ENCODE measurements at regions not wholly inside any gene's neighbourhood (a gene's known extent, or its start where the extent isn't known, plus 50 kb on each side); places are given as distances from the start of the nearest gene placed in this dataset.

DNA sequence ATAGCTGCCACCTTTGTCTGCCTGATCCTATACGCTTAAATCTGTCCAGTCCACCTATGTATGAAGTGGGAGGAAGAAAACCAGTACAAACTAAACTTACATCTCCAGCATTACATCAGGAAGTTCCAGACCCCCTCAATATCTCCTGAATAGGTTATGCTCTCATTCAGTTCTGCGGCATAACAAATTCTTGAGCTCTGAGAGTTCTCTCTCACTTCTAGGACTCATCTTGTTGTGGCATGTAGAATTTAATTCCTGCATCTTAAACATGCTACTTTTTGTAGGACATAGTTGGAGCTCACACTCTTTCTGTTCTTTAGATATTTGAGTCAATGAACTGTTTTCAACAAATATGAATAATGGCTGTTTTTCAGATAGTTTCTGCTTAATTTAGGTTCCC lies 662.5 kb downstream of the CDH11 start:
- TF ChIP-seq, protein P1, sequence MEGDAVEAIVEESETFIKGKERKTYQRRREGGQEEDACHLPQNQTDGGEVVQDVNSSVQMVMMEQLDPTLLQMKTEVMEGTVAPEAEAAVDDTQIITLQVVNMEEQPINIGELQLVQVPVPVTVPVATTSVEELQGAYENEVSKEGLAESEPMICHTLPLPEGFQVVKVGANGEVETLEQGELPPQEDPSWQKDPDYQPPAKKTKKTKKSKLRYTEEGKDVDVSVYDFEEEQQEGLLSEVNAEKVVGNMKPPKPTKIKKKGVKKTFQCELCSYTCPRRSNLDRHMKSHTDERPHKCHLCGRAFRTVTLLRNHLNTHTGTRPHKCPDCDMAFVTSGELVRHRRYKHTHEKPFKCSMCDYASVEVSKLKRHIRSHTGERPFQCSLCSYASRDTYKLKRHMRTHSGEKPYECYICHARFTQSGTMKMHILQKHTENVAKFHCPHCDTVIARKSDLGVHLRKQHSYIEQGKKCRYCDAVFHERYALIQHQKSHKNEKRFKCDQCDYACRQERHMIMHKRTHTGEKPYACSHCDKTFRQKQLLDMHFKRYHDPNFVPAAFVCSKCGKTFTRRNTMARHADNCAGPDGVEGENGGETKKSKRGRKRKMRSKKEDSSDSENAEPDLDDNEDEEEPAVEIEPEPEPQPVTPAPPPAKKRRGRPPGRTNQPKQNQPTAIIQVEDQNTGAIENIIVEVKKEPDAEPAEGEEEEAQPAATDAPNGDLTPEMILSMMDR (IDR thresholded peaks at IDR 0.05) = no peak
- Mint-ChIP-seq H3K27ac (no peak overlapping the region), H3K9me3 (no peaks in the 10 kb centered on the region), H3K4me3 (no peak overlapping the region), H3K4me1 (ENCODE audit: low read depth) (peaks cover 14% of the 10 kb centered on the region), H3K36me3 (ENCODE audit: low read depth) (no peaks in the 10 kb centered on the region), H3K27me3 (ENCODE audit: insufficient read depth) (no peaks in the 10 kb centered on the region)
- DNase-seq = no peak

DNA sequence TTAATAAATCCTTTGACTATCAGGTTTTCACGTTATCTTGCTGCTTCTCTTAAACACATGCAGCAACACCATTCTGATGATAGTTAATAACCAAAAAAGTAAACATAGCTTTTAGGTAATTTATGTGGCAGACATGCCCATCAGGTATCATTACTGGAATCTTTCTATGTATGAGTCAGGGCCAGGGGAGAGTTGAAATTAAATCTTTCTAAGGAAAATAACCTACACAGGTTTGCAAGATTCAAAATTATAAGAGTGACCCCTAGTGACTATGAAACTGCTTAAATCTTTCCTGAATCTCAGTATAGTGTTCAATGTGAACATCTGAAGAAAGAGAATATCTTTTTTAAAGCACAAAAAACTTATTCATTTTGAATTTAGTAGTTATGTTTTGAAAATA lies 666.6 kb downstream of the CDH11 start:
- H3K9me3 Mint-ChIP-seq = no peaks in the 10 kb centered on the region
- peak; percentile 55 for DNase-seq
- no peaks in the 10 kb centered on the region for H3K27me3 Mint-ChIP-seq (ENCODE audit: insufficient read depth)
- peaks cover 48% of the 10 kb centered on the region for H3K4me1 Mint-ChIP-seq (ENCODE audit: low read depth)
- no peak overlapping the region for H3K4me3 Mint-ChIP-seq
- TF ChIP-seq, protein P1 (IDR thresholded peaks at IDR 0.05) = peak; percentile 74
- H3K36me3 Mint-ChIP-seq (ENCODE audit: low read depth) = no peaks in the 10 kb centered on the region
- no peak overlapping the region for H3K27ac Mint-ChIP-seq

DNA sequence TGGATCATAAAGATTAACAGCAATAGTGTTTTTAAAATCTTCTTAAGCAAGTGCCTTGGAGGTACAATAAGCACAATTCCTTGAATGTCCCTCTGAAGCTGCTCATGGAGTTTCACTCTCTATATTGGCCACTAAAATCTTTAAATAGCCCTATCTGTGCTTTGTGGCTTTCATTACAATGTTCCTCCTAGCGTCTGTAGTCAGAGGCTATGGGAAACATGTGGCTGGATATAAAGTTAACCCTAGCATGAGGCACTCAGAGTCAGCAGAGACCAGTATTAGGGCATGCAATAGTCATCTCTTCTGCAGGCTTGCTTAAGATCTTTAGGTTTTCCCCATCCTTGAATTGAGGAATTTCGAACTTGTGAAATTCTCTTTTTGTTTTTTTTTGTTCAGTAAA lies 668.2 kb downstream of the CDH11 start:
- Mint-ChIP-seq H3K4me3 (no peak overlapping the region), H3K27ac (no peak overlapping the region), H3K27me3 (ENCODE audit: insufficient read depth) (no peaks in the 10 kb centered on the region), H3K4me1 (ENCODE audit: low read depth) (peaks cover 58% of the 10 kb centered on the region), H3K9me3 (no peaks in the 10 kb centered on the region), H3K36me3 (ENCODE audit: low read depth) (no peaks in the 10 kb centered on the region; the same call in 1 of the 2 replicates)
- TF ChIP-seq, protein P1 (IDR thresholded peaks at IDR 0.05) = no peak
- DNase-seq = no peak

DNA sequence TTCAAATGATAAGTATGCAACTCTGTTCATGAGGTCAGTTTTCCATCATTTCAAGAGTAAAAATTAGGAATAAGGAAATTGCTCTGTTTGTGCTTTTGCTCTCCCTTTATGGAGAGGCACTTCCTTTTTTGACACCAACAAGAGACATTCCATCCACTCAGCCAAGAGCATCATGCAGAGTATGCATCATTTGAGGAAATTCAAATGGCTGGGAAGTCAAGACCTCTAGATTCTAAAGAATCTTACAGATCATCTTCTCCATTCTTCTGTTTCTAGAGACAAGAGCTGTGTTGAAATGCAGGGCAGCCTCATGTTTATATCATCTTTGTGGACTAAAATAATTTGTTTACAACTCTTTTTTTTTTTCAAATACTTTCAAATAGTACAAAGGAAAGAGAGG lies 669.4 kb downstream of the CDH11 start:
- Mint-ChIP-seq H3K4me3 (no peak overlapping the region), H3K27ac (no peak overlapping the region), H3K36me3 (ENCODE audit: low read depth) (no peaks in the 10 kb centered on the region; the same call in 1 of the 2 replicates), H3K9me3 (no peaks in the 10 kb centered on the region), H3K4me1 (ENCODE audit: low read depth) (peaks cover 59% of the 10 kb centered on the region), H3K27me3 (ENCODE audit: insufficient read depth) (no peaks in the 10 kb centered on the region)
- TF ChIP-seq, protein P1 (IDR thresholded peaks at IDR 0.05) = no peak
- no peak for DNase-seq

DNA sequence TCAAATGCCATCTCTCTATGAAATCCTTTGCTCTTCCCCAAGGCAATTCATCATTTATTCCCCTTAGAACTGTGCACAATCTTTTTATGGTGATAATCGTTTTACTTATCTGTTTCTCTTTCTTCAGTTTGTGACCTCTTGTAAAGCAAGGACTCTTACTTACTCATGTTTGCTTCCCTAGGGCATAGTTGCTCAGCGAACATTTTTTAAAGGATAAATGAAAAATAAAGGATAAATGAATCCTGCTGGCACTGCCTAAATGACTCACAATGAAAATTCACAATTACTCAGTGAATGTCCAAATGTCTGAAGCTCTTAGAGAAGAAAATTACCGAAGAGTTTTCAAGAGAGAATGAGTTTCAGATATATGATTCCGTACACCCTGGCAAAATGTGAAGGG lies 671.7 kb downstream of the CDH11 start:
- no peaks in the 10 kb centered on the region for H3K9me3 Mint-ChIP-seq
- H3K27me3 Mint-ChIP-seq (ENCODE audit: insufficient read depth) = no peaks in the 10 kb centered on the region
- peaks cover 54% of the 10 kb centered on the region for H3K4me1 Mint-ChIP-seq (ENCODE audit: low read depth)
- DNase-seq = peak; percentile 78
- TF ChIP-seq, protein P1 (IDR thresholded peaks at IDR 0.05) = no peak
- H3K27ac Mint-ChIP-seq = peak overlapping the region; percentile 85
- no peaks in the 10 kb centered on the region; the same call in 1 of the 2 replicates for H3K36me3 Mint-ChIP-seq (ENCODE audit: low read depth)
- H3K4me3 Mint-ChIP-seq = peak overlapping the region; percentile 55

DNA sequence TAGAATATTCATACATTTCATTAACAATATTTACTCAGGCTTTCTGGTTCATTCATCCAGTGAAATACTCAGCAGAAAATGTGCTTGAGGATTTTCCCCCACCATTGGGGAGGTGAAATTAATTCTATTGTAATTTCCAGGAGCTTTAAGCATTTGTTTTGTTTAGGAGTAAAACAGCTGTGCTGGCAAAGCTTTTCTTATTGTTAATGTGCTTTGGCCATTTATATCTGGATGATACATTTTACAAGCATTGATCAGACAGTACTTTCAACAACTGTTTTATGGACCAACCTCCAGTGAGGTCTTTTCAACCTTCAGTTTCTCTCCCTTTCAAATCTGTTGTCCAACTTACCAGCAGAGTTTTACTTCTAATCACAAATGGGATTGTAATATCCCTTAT lies 672.4 kb downstream of the CDH11 start:
- Mint-ChIP-seq H3K36me3 (ENCODE audit: low read depth) (no peaks in the 10 kb centered on the region; the same call in 1 of the 2 replicates), H3K27ac (peak overlapping the region; percentile 85), H3K4me3 (peak overlapping the region; percentile 55; the same call in 1 of the 2 replicates), H3K4me1 (ENCODE audit: low read depth) (peaks cover 51% of the 10 kb centered on the region), H3K9me3 (no peaks in the 10 kb centered on the region), H3K27me3 (ENCODE audit: insufficient read depth) (no peaks in the 10 kb centered on the region)
- no peak for DNase-seq
- TF ChIP-seq, protein P1 (IDR thresholded peaks at IDR 0.05) = no peak

All from HFFc6 (cell line).